Parathyroid adenoma (tissue), 2 donors: ENCODE measurements at regions not wholly inside any gene's neighbourhood (a gene's known extent, or its start where the extent isn't known, plus 50 kb on each side); places are given as distances from the start of the nearest gene placed in this dataset.

Experiments used
- H2AFZ ChIP-seq: fragments of 300-600 bp; sonication (generic); one replicate; pipeline ENCODE4 v1.7.0; 2017; ENCODE audit warnings: antibody characterized with exemption, mild to moderate bottlenecking
- H3K27ac ChIP-seq: fragments of 300-600 bp; sonication (generic); one replicate; pipeline ENCODE4 v1.7.0; 2017
- H3K27me3 ChIP-seq: fragments of 300-600 bp; sonication (generic); one replicate; pipeline ENCODE4 v1.7.0; 2017; ENCODE audit warnings: low read length; ENCODE audit not compliant: control insufficient read depth, insufficient read depth
- H3K36me3 ChIP-seq: fragments of 300-600 bp; sonication (generic); one replicate; pipeline ENCODE4 v1.7.0; 2017; ENCODE audit warnings: low read length; ENCODE audit not compliant: control insufficient read depth, insufficient read depth
- H3K4me1 ChIP-seq: fragments of 300-600 bp; sonication (generic); one replicate; pipeline ENCODE4 v1.7.0; 2017; ENCODE audit warnings: control low read depth
- H3K4me2 ChIP-seq: fragments of 300-600 bp; sonication (generic); one replicate; pipeline ENCODE4 v1.7.0; 2017; ENCODE audit warnings: low read length
- H3K4me3 ChIP-seq: fragments of 300-600 bp; sonication (generic); one replicate; pipeline ENCODE4 v1.7.0; 2017; ENCODE audit warnings: low read depth, low read length
- H3K79me2 ChIP-seq: fragments of 300-600 bp; sonication (generic); one replicate; pipeline ENCODE4 v1.7.0; 2017; ENCODE audit warnings: control low read depth
- H3K9ac ChIP-seq: fragments of 300-600 bp; sonication (generic); one replicate; pipeline ENCODE4 v1.7.0; 2017; ENCODE audit warnings: mild to moderate bottlenecking
- H3K9me3 ChIP-seq: fragments of 300-600 bp; sonication (generic); one replicate; pipeline ENCODE4 v1.7.0; 2017; ENCODE audit warnings: low read length; ENCODE audit not compliant: control insufficient read depth
- TF ChIP-seq, protein P1 (sequence below): fragments of 300-600 bp; sonication (generic); IDR thresholded peaks from one replicate; pipeline ENCODE4 v1.7.0; 2017; ENCODE audit warnings: antibody characterized with exemption, mild to moderate bottlenecking
- donor health status: primary hyperparathyroidism.

DNA sequence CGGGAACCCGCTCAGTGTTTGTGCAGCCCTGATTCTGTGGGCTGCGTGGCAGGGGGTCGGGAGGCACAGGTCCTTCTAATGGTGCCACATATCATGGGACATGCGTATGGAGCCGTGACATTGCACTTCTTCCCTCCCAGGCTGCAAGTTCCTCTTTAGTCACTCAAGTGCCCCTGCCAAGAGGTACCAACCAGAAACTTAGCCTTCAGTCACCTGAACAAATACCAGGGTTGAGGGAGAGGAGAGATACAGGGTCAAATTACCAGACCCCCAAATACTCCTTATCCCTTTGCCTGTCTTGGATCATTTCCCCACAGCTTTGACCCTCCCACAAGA is 209.1 kb downstream of the BUD13 start:
- H3K27ac ChIP-seq, result no peak overlapping the region
- H3K9me3 ChIP-seq, result no peaks in the 10 kb centered on the region

DNA sequence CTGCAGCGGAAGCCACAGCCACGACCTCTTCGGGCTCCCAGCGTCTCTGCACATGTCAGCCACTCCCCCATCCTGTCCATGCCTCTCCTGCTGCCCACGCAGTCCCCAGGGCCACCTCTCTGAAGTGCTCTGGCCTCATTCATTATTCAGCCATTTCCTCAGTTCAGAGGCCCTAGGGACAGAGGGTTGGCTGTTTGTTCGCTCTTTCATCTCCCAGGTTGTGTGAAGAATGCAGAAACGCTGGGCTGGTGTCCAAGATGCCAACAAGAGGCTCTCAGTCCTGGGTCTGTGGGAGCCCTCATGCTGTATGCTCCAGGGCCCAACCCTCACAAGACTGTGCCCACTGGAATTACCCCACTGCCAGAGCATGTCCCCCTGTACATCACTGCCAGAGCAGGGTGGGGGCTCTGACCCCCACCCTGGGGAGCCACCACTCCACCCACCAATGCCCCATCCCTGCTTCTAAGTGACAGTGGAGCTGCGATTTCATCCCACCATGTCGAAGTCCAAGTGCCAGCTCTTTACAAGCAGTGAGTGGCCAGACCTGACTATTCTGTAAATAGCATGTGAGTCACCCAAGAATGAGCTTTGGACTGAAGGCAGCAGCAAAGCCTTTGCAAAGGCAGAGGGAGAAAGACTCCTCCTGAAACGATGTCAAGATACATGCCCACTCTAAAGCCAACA is 209.6 kb downstream of the BUD13 start:
- H3K27ac ChIP-seq, result no peak overlapping the region
- no peaks in the 10 kb centered on the region for H3K79me2 ChIP-seq
- H3K4me2 ChIP-seq, result no peak overlapping the region
- H3K4me1 ChIP-seq, result no peaks in the 10 kb centered on the region
- H2AFZ ChIP-seq, result no peak overlapping the region
- TF ChIP-seq, protein P1, sequence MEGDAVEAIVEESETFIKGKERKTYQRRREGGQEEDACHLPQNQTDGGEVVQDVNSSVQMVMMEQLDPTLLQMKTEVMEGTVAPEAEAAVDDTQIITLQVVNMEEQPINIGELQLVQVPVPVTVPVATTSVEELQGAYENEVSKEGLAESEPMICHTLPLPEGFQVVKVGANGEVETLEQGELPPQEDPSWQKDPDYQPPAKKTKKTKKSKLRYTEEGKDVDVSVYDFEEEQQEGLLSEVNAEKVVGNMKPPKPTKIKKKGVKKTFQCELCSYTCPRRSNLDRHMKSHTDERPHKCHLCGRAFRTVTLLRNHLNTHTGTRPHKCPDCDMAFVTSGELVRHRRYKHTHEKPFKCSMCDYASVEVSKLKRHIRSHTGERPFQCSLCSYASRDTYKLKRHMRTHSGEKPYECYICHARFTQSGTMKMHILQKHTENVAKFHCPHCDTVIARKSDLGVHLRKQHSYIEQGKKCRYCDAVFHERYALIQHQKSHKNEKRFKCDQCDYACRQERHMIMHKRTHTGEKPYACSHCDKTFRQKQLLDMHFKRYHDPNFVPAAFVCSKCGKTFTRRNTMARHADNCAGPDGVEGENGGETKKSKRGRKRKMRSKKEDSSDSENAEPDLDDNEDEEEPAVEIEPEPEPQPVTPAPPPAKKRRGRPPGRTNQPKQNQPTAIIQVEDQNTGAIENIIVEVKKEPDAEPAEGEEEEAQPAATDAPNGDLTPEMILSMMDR, result no peak
- no peaks in the 10 kb centered on the region for H3K9me3 ChIP-seq
- no peaks in the 10 kb centered on the region for H3K27me3 ChIP-seq
- H3K9ac ChIP-seq, result no peak overlapping the region
- no peak overlapping the region for H3K4me3 ChIP-seq
- no peaks in the 10 kb centered on the region for H3K36me3 ChIP-seq

More for the DNA sequence above, 209.1 kb downstream of the BUD13 start:
- Histone ChIP-seq H3K36me3 (no peaks in the 10 kb centered on the region), H3K27me3 (no peaks in the 10 kb centered on the region), H3K9ac (no peak overlapping the region), H3K4me3 (no peak overlapping the region), H2AFZ (no peak overlapping the region), H3K4me2 (no peak overlapping the region), H3K4me1 (no peaks in the 10 kb centered on the region), H3K79me2 (no peaks in the 10 kb centered on the region)
- TF ChIP-seq, protein P1, result no peak

DNA sequence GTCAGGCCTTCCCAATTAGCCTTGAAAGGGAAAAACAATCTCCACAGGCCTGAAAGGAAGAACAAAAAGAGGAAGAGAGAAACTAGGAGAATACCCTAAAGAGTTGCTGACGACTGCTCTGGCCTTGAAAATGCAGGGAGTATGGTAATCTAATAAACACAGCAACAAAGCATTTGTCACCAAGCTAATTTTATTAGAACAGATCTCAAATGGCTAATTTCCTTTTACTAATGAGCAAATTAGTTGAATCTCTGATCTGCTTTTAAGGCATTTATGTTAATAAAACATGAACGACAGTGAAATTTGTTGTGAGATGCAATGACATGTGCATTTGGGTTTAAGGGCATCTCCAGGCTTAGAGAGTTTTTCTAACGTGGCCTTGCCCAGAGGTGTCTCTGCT is 212.2 kb downstream of the BUD13 start:
- no peak overlapping the region for H2AFZ ChIP-seq
- H3K27me3 ChIP-seq, result no peaks in the 10 kb centered on the region
- H3K9ac ChIP-seq, result no peak overlapping the region
- no peaks in the 10 kb centered on the region for H3K79me2 ChIP-seq
- H3K4me1 ChIP-seq, result no peaks in the 10 kb centered on the region
- H3K4me2 ChIP-seq, result no peak overlapping the region
- H3K36me3 ChIP-seq, result no peaks in the 10 kb centered on the region
- H3K27ac ChIP-seq, result no peak overlapping the region
- H3K4me3 ChIP-seq, result no peak overlapping the region
- no peaks in the 10 kb centered on the region for H3K9me3 ChIP-seq
- TF ChIP-seq, protein P1, result no peak

DNA sequence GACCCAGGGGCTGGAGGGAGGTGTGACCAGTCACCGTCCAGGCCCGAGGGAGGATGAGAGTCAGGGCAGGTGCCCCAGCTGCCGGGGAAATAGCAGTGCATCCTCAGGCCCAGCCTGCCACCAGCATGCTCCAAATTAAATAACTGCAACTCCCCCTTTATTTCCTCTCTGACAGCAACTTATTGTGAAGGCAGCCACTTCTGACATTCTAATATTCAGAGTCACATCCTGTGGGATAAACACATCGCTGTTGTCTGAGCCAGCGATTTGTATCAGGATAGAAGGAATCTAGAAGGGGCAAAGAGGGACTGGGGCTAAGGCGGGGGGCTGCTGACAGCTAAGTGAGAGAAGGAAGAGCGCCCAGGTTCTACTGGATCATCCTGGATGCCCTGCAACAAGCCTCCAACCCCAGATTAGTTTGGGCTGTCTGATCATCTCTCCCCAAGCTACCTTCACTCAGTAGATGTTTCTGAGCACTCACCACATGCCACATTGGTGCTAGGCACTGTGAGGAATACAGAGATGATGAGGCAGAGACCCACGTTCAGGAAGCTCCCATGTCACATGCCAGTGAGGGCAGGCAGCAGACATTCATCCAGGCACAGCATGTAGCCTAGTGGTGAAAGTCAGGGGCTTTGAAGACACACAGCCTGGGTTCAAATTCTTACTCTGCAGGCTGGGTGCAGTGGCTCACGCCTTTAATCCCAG is 214.1 kb downstream of the BUD13 start:
- no peak overlapping the region for H2AFZ ChIP-seq
- no peaks in the 10 kb centered on the region for H3K9me3 ChIP-seq
- no peak overlapping the region for H3K27ac ChIP-seq
- H3K79me2 ChIP-seq, result no peaks in the 10 kb centered on the region
- no peak overlapping the region for H3K4me3 ChIP-seq
- H3K9ac ChIP-seq, result no peak overlapping the region
- H3K36me3 ChIP-seq, result no peaks in the 10 kb centered on the region
- TF ChIP-seq, protein P1, result no peak
- H3K27me3 ChIP-seq, result no peaks in the 10 kb centered on the region
- H3K4me1 ChIP-seq, result no peaks in the 10 kb centered on the region
- H3K4me2 ChIP-seq, result no peak overlapping the region

DNA sequence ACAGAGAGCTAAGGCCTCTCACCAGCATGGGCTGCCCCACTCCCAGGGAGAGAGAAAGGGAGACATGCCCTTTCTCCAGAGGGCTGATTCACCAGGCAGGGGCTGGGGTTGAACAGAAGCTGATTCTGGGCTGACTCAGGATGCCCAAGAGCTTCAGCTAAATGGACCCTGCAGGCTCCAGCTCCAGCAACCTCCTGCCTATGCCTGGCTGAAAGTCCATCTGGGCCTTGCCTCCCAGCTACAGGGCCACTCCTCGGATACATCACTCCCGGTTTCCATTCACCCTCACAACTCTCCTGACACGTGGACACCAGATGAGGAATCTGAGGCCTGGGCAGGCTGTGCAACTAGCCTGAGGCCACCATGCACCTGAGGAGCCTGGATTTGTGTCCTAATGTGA is 215.5 kb downstream of the BUD13 start:
- H3K36me3 ChIP-seq, result no peaks in the 10 kb centered on the region
- no peak overlapping the region for H3K27ac ChIP-seq
- H3K4me3 ChIP-seq, result no peak overlapping the region
- TF ChIP-seq, protein P1, result no peak
- no peak overlapping the region for H2AFZ ChIP-seq
- no peak overlapping the region for H3K4me2 ChIP-seq
- H3K9ac ChIP-seq, result no peak overlapping the region
- no peaks in the 10 kb centered on the region for H3K9me3 ChIP-seq
- H3K27me3 ChIP-seq, result no peaks in the 10 kb centered on the region
- H3K4me1 ChIP-seq, result no peaks in the 10 kb centered on the region
- no peaks in the 10 kb centered on the region for H3K79me2 ChIP-seq
